OCI-LY7 (cell line): ENCODE measurements at regions not wholly inside any gene's neighbourhood (a gene's known extent, or its start where the extent isn't known, plus 50 kb on each side); places are given as distances from the start of the nearest gene placed in this dataset.

Source experiments
- CTCF ChIP-seq: fragments of 200-600 bp; sonication (generic); conservative IDR thresholded peaks from 2 replicates; pipeline ENCODE4 v1.5.1; 2014; ENCODE audit warnings: mild to moderate bottlenecking, antibody characterized with exemption, low read length, moderate library complexity, mixed read lengths
- EZH2phosphoT487 ChIP-seq: fragments of 200-600 bp; sonication (generic); IDR thresholded peaks from 2 replicates; pipeline ENCODE4 v1.6.1; 2018; ENCODE audit warnings: low read depth, borderline replicate concordance, mild to moderate bottlenecking, mixed run types, antibody characterized with exemption, low read length, moderate library complexity, mixed read lengths

GRCh38 chr1:157415661-157416060 lies 136.7 kb downstream of the FCRL5 start:
- TF ChIP-seq CTCF (no peak), EZH2phosphoT487 (no peak)
